ENCODE measurements at regions not wholly inside any gene's neighbourhood (a gene's known extent, or its start where the extent isn't known, plus 50 kb on each side); places are given as distances from the start of the nearest gene placed in this dataset.
"Not testable (repeated sequence)": the region's sequence is repeated elsewhere in the genome, so short reads cannot be mapped to it uniquely, and the experiment has no call there.

GRCh38 chr7:140283472-140283871, 106.7 kb upstream of the KDM7A start:
- no peak for DNase-seq

- DNase-seq = no peak
Measured at GRCh38 chr7:140281960-140282359, 105.2 kb upstream of the KDM7A start.

GRCh38 chr7:140281255-140281654, 104.5 kb upstream of the KDM7A start:
- DNase-seq = no peak

GRCh38 chr7:140276001-140276400, 99.2 kb upstream of the KDM7A start:
- DNase-seq = no peak

GRCh38 chr7:140275069-140275965, 98.5 kb upstream of the KDM7A start:
- DNase-seq = no peak

- no peak for DNase-seq
Measured at GRCh38 chr7:140273417-140273816, 96.6 kb upstream of the KDM7A start.

- not testable (repeated sequence) for DNase-seq
Measured at GRCh38 chr7:140271643-140271968, 94.8 kb upstream of the KDM7A start.

GRCh38 chr7:140269004-140269638, 92.3 kb upstream of the KDM7A start:
- DNase-seq = no peak

- DNase-seq = no peak
Measured at GRCh38 chr7:140267381-140268226, 90.8 kb upstream of the KDM7A start.

- peak; percentile 41 for DNase-seq
Measured at GRCh38 chr7:140263277-140263676, 86.5 kb upstream of the KDM7A start.

- DNase-seq = peak; percentile 37
Measured at GRCh38 chr7:140262242-140262903, 85.6 kb upstream of the KDM7A start.

GRCh38 chr7:140261522-140261921, 84.7 kb upstream of the KDM7A start:
- DNase-seq = no peak

GRCh38 chr7:140261105-140261486, 84.3 kb upstream of the KDM7A start:
- no peak for DNase-seq

GRCh38 chr7:140260352-140261104, 83.7 kb upstream of the KDM7A start:
- no peak for DNase-seq

- not testable (repeated sequence) for DNase-seq
Measured at GRCh38 chr7:140257278-140257677, 80.5 kb upstream of the KDM7A start.

- DNase-seq = not testable (repeated sequence)
Measured at GRCh38 chr7:140254976-140255375, 78.2 kb upstream of the KDM7A start.

- no peak for DNase-seq
Measured at GRCh38 chr7:140249036-140249806, 72.4 kb upstream of the KDM7A start.

- no peak for DNase-seq
Measured at GRCh38 chr7:140247559-140247958, 70.8 kb upstream of the KDM7A start.

- no peak for DNase-seq
Measured at GRCh38 chr7:140245611-140246105, 68.9 kb upstream of the KDM7A start.

GRCh38 chr7:140242057-140243031, 65.6 kb upstream of the KDM7A start:
- no peak for DNase-seq

All from activated gamma-delta T cell treated with Interleukin-2 at 50 U/mL for 16 hours (primary cell).